ENCODE measurements at regions not wholly inside any gene's neighbourhood (a gene's known extent, or its start where the extent isn't known, plus 50 kb on each side); places are given as distances from the start of the nearest gene placed in this dataset.
"Not testable (repeated sequence)": the region's sequence is repeated elsewhere in the genome, so short reads cannot be mapped to it uniquely, and the experiment has no call there.

DNA sequence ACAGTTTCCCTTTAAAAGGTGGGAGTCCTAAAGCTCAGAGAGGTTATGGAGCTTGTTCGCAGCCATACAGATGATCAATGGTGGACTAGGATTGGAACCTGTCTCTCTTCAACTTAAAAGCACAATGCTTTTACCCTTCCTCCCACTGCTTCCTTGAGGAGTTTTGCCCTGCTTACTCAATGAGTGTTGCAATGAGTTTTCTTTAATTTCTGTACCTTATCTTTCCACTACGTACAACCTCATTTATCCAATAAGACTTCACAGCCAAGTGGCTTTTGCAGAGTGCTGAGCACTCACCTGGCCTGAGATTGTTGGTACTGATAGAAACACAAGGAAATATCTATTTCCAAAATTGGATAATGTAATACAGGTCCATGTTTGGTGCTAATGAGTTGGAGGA is 64.7 kb upstream of the ANKRD55 start:
- H3K4me3 ChIP-seq = no peak overlapping the region
- TF ChIP-seq NFATC3 (IDR thresholded peaks at IDR 0.05) = no peak
- TF ChIP-seq, protein P1, sequence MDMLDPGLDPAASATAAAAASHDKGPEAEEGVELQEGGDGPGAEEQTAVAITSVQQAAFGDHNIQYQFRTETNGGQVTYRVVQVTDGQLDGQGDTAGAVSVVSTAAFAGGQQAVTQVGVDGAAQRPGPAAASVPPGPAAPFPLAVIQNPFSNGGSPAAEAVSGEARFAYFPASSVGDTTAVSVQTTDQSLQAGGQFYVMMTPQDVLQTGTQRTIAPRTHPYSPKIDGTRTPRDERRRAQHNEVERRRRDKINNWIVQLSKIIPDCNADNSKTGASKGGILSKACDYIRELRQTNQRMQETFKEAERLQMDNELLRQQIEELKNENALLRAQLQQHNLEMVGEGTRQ (CRISPR knock-in tag; IDR thresholded peaks at IDR 0.05) = no peak
- no peak for TF ChIP-seq ADNP (tag; IDR thresholded peaks at IDR 0.05)
- no peak for TF ChIP-seq MIER1 (IDR thresholded peaks at IDR 0.05; ENCODE audit: low read depth)
- no peak for TF ChIP-seq ELF2 (CRISPR knock-in tag; IDR thresholded peaks at IDR 0.05)
- TF ChIP-seq, protein P2, sequence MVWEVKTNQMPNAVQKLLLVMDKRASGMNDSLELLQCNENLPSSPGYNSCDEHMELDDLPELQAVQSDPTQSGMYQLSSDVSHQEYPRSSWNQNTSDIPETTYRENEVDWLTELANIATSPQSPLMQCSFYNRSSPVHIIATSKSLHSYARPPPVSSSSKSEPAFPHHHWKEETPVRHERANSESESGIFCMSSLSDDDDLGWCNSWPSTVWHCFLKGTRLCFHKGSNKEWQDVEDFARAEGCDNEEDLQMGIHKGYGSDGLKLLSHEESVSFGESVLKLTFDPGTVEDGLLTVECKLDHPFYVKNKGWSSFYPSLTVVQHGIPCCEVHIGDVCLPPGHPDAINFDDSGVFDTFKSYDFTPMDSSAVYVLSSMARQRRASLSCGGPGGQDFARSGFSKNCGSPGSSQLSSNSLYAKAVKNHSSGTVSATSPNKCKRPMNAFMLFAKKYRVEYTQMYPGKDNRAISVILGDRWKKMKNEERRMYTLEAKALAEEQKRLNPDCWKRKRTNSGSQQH (CRISPR knock-in tag; IDR thresholded peaks at IDR 0.05) = no peak
- no peak for TF ChIP-seq SMAD4 (CRISPR knock-in tag; conservative IDR thresholded peaks at IDR 0.05)
- TF ChIP-seq KAT2B (IDR thresholded peaks at IDR 0.05; ENCODE audit: low read depth, low read length) = no peak
- TF ChIP-seq BHLHE40 (IDR thresholded peaks at IDR 0.05; ENCODE audit: low read length) = no peak
- POLR2A ChIA-PET = no interaction called here
- H3K27me3 ChIP-seq (ENCODE audit: control insufficient read depth in 2 of 2, insufficient read depth in 2 of 2, low read length in 2 of 2) = no peaks in the 10 kb centered on the region
- BruUV-seq (replicated peaks) = no TSS peak
- FAIRE-seq (no peak), ATAC-seq (no peak), DNase-seq (ENCODE audit: extremely low read depth in 1 of 4, low spot score in 3 of 4) (no peak)
- H3K9ac ChIP-seq (ENCODE audit: insufficient read depth in 1 of 2, low read depth in 2 of 2, low read length in 2 of 2) = no peak overlapping the region
- H3K36me3 ChIP-seq (ENCODE audit: control insufficient read depth, insufficient read depth, low read length) = no peaks in the 10 kb centered on the region
- H3K4me2 ChIP-seq (ENCODE audit: insufficient read depth, low read length) = no peak overlapping the region
- no peaks in the 10 kb centered on the region for H3K9me3 ChIP-seq (replicated peaks; ENCODE audit: control insufficient read depth, insufficient read depth, low read depth, low read length)
- no peaks in the 10 kb centered on the region for H3K79me2 ChIP-seq (ENCODE audit: control insufficient read depth, insufficient read depth, low read length)
- H3K9me1 ChIP-seq (ENCODE audit: control insufficient read depth, insufficient read depth, low read length) = no peaks in the 10 kb centered on the region
- H2AFZ ChIP-seq (ENCODE audit: low read depth, low read length) = no peak overlapping the region
- CTCF ChIA-PET (ENCODE audit: low intra/inter-chr PET ratio) = no interaction called here
- H3K4me1 ChIP-seq (replicated peaks in 1 of 2; ENCODE audit: control insufficient read depth in 2 of 2, insufficient read depth in 2 of 2, low read length in 2 of 2) = no peaks in the 10 kb centered on the region; a peak in 1 of 5 replicates
- intact Hi-C loops (cut with micrococcal nuclease) (no loop called here), in situ Hi-C loops (cut with MboI) (no loop called here)
- no peaks in the 10 kb centered on the region for H4K20me1 ChIP-seq (replicated peaks; ENCODE audit: control insufficient read depth, insufficient read depth, low read length)
- 61% methylated on average over 2 of the region's 2 CpGs for WGBS (ENCODE audit: insufficient coverage, low coverage, missing lambda C conversion rate)
- H3K27ac ChIP-seq (ENCODE audit: extremely low read depth, low read depth, low read length) = no peak overlapping the region

DNA sequence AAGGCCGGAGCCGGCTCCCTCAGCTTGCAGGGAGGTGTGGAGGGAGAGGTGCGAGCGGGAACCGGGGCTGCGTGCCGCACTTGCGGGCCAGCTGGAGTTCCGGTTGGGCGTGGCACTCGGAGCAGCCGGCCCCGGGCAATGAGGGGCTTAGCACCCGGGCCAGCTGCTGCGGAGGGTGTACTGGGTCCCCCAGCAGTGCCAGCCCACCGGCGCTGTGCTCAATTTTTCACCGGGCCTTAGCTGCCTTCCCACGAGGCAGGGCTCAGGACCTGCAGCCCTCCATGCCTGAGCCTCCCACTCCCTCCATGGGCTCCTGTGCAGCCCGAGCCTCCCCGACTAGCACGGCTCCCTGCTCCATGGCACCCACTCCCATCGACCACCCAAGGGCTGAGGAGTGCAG is 62.2 kb upstream of the ANKRD55 start:
- H3K36me3 ChIP-seq (ENCODE audit: control insufficient read depth, insufficient read depth, low read length); DNase-seq (ENCODE audit: extremely low read depth in 1 of 4, low spot score in 3 of 4); H3K9ac ChIP-seq (ENCODE audit: insufficient read depth in 1 of 2, low read depth in 2 of 2, low read length in 2 of 2); H3K9me3 ChIP-seq (replicated peaks; ENCODE audit: control insufficient read depth, insufficient read depth, low read depth, low read length); H3K27me3 ChIP-seq (ENCODE audit: control insufficient read depth in 2 of 2, insufficient read depth in 2 of 2, low read length in 2 of 2); in situ Hi-C loops (cut with MboI); CTCF ChIA-PET (ENCODE audit: low intra/inter-chr PET ratio); ATAC-seq; H3K4me2 ChIP-seq (ENCODE audit: insufficient read depth, low read length); H3K27ac ChIP-seq (ENCODE audit: extremely low read depth, low read depth, low read length); intact Hi-C loops (cut with micrococcal nuclease); H3K4me1 ChIP-seq (replicated peaks in 1 of 2; ENCODE audit: control insufficient read depth in 2 of 2, insufficient read depth in 2 of 2, low read length in 2 of 2); FAIRE-seq; H4K20me1 ChIP-seq (replicated peaks; ENCODE audit: control insufficient read depth, insufficient read depth, low read length); BruUV-seq (replicated peaks); H3K79me2 ChIP-seq (ENCODE audit: control insufficient read depth, insufficient read depth, low read length); H3K4me3 ChIP-seq; H3K9me1 ChIP-seq (ENCODE audit: control insufficient read depth, insufficient read depth, low read length); POLR2A ChIA-PET; H2AFZ ChIP-seq (ENCODE audit: low read depth, low read length): not testable (repeated sequence)
- 88% methylated on average over 10 of the region's 23 CpGs for WGBS (ENCODE audit: insufficient coverage, low coverage, missing lambda C conversion rate)

Measured in K562 (cell line).